ENCODE measurements at regions not wholly inside any gene's neighbourhood (a gene's known extent, or its start where the extent isn't known, plus 50 kb on each side); places are given as distances from the start of the nearest gene placed in this dataset.
A peak's percentile ranks its signal among the peaks of the same experiment; 100 is the strongest.

GRCh38 chr1:58891347-58891746 is 107.5 kb upstream of the JUN start:
- no peak for DNase-seq (ENCODE audit: low spot score)

- DNase-seq (ENCODE audit: low spot score): no peak
These were observed 109.5 kb upstream of the JUN start for GRCh38 chr1:58893257-58893869.

GRCh38 chr1:58895082-58895481 is 111.2 kb upstream of the JUN start:
- DNase-seq (ENCODE audit: low spot score): no peak

- DNase-seq (ENCODE audit: low spot score): no peak
These were observed 111.8 kb upstream of the JUN start for GRCh38 chr1:58895559-58896145.

GRCh38 chr1:58896246-58897183 is 112.7 kb upstream of the JUN start:
- peak; percentile 50 for DNase-seq (ENCODE audit: low spot score)

- DNase-seq (ENCODE audit: low spot score): no peak
These were observed 115.1 kb upstream of the JUN start for GRCh38 chr1:58898739-58899586.

GRCh38 chr1:58899587-58900271 is 115.9 kb upstream of the JUN start:
- DNase-seq (ENCODE audit: low spot score): no peak

GRCh38 chr1:58900396-58900795 is 116.5 kb upstream of the JUN start:
- DNase-seq (ENCODE audit: low spot score): no peak

GRCh38 chr1:58901008-58901407 is 117.2 kb upstream of the JUN start:
- no peak for DNase-seq (ENCODE audit: low spot score)

GRCh38 chr1:58902830-58903513 is 119.1 kb upstream of the JUN start:
- no peak for DNase-seq (ENCODE audit: low spot score)

- DNase-seq (ENCODE audit: low spot score): peak; percentile 85
These were observed 119.9 kb upstream of the JUN start for GRCh38 chr1:58903514-58904298.

GRCh38 chr1:58904299-58905125 is 120.7 kb upstream of the JUN start:
- DNase-seq (ENCODE audit: low spot score): no peak

GRCh38 chr1:58905126-58905490 is 121.3 kb upstream of the JUN start:
- no peak for DNase-seq (ENCODE audit: low spot score)

- no peak for DNase-seq (ENCODE audit: low spot score)
These were observed 121.9 kb upstream of the JUN start for GRCh38 chr1:58905628-58906221.

- DNase-seq (ENCODE audit: low spot score): no peak
These were observed 123.6 kb upstream of the JUN start for GRCh38 chr1:58907398-58907797.

GRCh38 chr1:58908561-58909560 is 125.0 kb upstream of the JUN start:
- no peak for DNase-seq (ENCODE audit: low spot score)

GRCh38 chr1:58909914-58910681 is 126.3 kb upstream of the JUN start:
- DNase-seq (ENCODE audit: low spot score): no peak
